DMS153 treated with DMSO at 0.1 percent for 48 hours (cell line): ENCODE measurements at regions not wholly inside any gene's neighbourhood (a gene's known extent, or its start where the extent isn't known, plus 50 kb on each side); places are given as distances from the start of the nearest gene placed in this dataset.
"Not testable (repeated sequence)": the region's sequence is repeated elsewhere in the genome, so short reads cannot be mapped to it uniquely, and the experiment has no call there.

Experiments used
- DNase-seq: peaks from one replicate; lab custom pipeline; 2025; ENCODE audit not compliant: unreplicated experiment; lab: John Stamatoyannopoulos, UW

DNA sequence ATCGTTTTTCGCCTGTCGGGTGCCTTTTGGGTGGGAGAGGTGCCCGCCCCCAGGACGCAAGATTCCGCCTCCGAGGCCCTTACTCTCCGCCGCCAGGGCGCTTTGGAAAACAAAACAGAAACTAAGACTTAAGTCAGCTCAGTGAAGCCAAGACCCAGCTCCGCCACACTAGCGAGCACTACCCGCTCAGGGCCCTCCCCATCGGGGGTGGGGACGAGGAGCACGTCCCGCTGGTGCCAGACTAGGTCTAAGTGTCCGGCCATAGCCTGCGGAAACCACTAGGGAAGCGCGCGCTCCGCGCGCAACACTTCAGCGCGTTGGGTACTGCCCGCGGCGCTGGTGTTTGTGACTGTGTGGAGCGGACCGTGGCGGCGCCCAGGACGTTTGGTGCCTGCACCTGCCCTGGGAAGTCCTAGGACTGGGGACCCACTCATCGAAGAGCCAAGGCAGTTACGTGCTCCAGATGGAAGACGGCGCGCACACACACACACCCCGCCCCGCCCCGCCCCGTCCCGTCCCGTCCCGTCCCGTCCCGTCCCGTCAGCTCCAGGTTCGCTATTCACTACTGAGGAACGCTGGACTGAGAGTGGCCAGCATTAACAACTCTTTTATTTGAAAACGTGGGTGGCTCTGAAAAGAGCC is 57.6 kb upstream of the BOLA1 start:
- DNase-seq: not testable (repeated sequence)

GRCh38 chr1:149842458-149843064 is 56.8 kb upstream of the BOLA1 start:
- DNase-seq: not testable (repeated sequence)

DNA sequence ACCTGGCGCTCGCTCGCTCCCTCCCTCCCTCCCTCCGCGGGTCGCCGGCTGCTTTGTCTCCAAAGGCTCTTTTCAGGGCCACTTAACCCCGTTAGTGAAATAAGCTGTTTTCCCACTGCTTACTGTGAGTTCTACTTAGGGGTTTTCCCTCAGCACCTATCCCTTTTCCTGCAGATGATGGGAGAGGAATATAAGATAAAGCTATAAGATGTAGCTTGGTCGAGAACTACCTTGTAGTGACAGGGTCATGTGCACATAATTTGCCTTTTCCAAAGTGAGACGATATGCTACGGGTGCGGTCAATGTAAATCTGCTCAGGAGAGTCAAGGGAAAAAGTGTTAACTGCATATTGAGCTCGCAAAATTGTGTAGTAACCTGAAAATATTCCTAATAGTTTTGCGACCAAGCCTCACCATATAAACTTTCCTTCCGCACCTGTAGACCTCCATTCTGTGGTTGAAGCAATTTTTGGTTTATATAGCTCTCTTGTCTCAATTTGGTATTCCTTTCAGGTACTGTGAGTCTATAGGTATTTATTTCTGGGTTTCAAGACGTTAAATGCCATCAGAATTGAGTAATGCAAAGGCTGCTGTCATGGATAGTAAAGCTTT is 55.8 kb upstream of the BOLA1 start:
- DNase-seq: no peak

DNA sequence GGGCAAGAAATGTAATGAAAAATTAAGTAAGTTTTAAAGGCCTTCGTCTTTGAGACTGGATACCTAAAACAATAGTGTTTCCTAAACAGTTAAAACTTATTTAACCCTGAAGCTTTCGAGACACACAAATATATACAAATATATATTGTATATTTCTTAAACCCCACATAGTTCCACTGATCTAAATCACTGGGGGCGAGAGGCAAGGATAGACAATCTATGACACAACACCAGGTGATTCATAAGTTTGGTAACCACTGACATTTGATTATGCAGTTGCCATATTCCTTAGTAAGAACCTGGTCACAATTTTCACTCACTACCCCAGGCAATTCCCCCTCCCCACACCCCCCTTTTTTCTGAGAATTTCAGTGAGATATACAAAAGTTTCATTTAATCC is 55.3 kb upstream of the BOLA1 start:
- no peak for DNase-seq

GRCh38 chr1:149844650-149845255 is 54.6 kb upstream of the BOLA1 start:
- DNase-seq: no peak

GRCh38 chr1:149845416-149845815 is 54.0 kb upstream of the BOLA1 start:
- no peak for DNase-seq

- no peak for DNase-seq
Measured at GRCh38 chr1:149846042-149846441, 53.3 kb upstream of the BOLA1 start.

DNA sequence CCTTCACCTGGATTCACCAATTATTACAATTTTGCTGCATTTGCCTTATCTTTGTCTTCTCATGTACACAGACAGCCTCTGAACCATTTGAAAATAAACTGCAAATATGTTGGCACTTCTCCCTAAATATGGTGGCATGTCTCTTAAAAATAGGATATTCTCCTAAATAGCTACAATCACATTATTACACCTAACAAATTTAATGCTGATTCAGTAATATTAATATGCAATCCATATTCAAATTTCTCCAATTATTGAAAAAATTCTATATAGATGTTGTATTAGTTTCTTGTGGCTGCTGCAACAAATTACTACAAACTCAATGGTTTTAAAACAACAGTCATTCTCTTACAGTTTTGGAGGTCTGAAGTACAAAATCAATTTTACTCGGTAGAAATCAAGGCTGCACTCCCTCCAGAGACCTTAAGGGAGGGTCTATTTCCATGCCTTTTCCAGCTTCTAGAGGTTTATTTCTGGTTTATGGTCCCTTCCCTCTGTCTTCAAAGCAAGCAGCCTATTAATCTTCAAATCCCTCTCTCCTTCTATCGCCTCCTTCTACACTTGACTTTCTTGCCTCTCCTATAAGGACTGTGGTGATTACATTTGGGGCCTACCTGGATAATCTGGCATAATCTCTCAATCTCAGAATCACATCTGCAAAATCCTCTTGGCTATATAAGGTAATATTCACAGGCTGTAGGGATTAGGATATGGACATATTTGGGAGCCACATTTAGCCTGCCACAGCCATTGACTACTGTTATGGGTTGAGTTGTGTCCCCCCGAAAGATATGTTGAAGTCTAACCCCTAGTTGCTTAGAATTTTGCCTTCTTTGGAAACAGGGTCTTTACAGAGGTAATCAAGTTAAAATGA is 52.5 kb upstream of the BOLA1 start:
- DNase-seq: no peak

DNA sequence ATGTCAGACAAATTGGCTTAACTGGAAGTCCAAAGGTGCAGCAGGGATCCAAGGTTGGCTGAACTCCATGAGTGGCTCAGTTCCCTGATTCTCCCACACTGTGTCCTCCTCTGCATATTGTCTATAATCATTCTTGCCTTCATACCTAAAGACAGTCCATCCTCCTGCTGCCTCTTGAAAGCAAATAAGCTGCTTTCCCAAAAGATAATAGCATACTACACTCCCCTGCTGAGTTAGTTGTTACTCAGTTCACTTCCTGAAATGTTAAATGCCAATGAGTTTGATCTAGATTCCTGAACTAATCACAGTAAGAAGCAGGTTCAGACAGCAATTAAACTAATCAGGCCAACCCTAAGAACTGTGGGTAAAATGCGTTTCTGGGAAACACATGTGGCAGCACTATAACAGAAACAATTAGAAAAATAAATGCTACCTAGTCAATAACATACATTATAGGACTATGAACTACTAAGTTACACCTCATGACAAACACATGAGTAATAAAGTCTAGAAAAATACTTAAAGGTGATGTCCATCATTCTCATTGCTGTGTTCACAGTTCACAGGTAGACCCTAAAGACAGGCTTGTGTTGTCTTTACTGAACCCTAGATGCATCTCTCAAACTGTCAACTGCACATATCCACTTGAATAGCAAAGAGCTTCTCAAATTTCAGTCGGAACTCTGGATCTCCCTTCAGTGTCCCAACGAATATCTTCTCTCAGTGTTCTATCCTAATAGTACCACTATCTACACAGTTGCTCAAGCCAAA is 50.8 kb upstream of the BOLA1 start:
- DNase-seq: peak; percentile 46

GRCh38 chr1:149849111-149849946 is 50.0 kb upstream of the BOLA1 start:
- DNase-seq: no peak
